Neural progenitor cell (in vitro differentiated cells): ENCODE measurements at regions not wholly inside any gene's neighbourhood (a gene's known extent, or its start where the extent isn't known, plus 50 kb on each side); places are given as distances from the start of the nearest gene placed in this dataset.

Experiments used
- DNase-seq: peaks from one replicate; pipeline ENCODE4 v3.0.0-alpha.2; 2016; ENCODE audit warnings: low spot score
- H2AFZ ChIP-seq: fragments of 200-600 bp; sonication (generic); replicated peaks from 2 replicates; pipeline ENCODE4 v1.6.1; 2016; ENCODE audit warnings: antibody characterized with exemption
- H3F3A ChIP-seq: fragments of 200-600 bp; sonication (generic); 2 replicates; pipeline ENCODE4 v1.6.1; 2016; ENCODE audit warnings: antibody characterized with exemption, low read depth
- H3K27ac ChIP-seq: fragments of 200-600 bp; sonication (generic); 2 replicates; pipeline ENCODE4 v1.5.1; 2016; ENCODE audit warnings: mild to moderate bottlenecking
- H3K27me3 ChIP-seq: fragments of 200-600 bp; sonication (generic); 2 replicates; pipeline ENCODE4 v1.6.1; 2016; ENCODE audit warnings: mild to moderate bottlenecking, moderate library complexity
- H3K36me3 ChIP-seq: fragments of 200-600 bp; sonication (generic); 2 replicates; pipeline ENCODE4 v1.5.1; 2016
- H3K4me1 ChIP-seq: fragments of 200-600 bp; sonication (generic); 2 replicates; pipeline ENCODE4 v1.6.1; 2016; ENCODE audit warnings: mixed run types
- H3K4me2 ChIP-seq: fragments of 200-600 bp; sonication (generic); 2 replicates; pipeline ENCODE4 v1.6.1; 2016
- H3K4me3 ChIP-seq: fragments of 200-600 bp; sonication (generic); 2 replicates; pipeline ENCODE4 v1.5.1; 2016
- H3K79me2 ChIP-seq: fragments of 200-600 bp; sonication (generic); 2 replicates; pipeline ENCODE4 v1.6.1; 2016; ENCODE audit warnings: low read depth
- H3K9ac ChIP-seq: fragments of 200-600 bp; sonication (generic); 2 replicates; pipeline ENCODE4 v1.6.1; 2016
- H3K9me3 ChIP-seq: fragments of 200-600 bp; sonication (generic); 2 replicates; pipeline ENCODE4 v1.5.1; 2016; ENCODE audit warnings: low read depth
- H4K20me1 ChIP-seq: fragments of 200-600 bp; sonication (generic); 2 replicates; pipeline ENCODE4 v1.6.1; 2016; ENCODE audit warnings: low read depth
- H3K27ac Mint-ChIP-seq: 3 replicates; pipeline ENCODE4 v1.8.0; 2021; ENCODE audit warnings: mixed read lengths
- H3K27me3 Mint-ChIP-seq: 2 replicates; pipeline ENCODE4 v1.8.0; 2022; ENCODE audit warnings: low read depth, mild to moderate bottlenecking, inconsistent platforms, moderate library complexity, mixed read lengths; ENCODE audit not compliant: insufficient read depth
- H3K36me3 Mint-ChIP-seq: 3 replicates; pipeline ENCODE4 v1.8.0; 2021; ENCODE audit warnings: mixed read lengths
- H3K4me1 Mint-ChIP-seq: 3 replicates; pipeline ENCODE4 v1.8.0; 2021; ENCODE audit warnings: mixed read lengths
- H3K4me3 Mint-ChIP-seq: 3 replicates; pipeline ENCODE4 v1.8.0; 2021; ENCODE audit warnings: mild to moderate bottlenecking, moderate library complexity, mixed read lengths
- H3K9me3 Mint-ChIP-seq: 3 replicates; pipeline ENCODE4 v1.8.0; 2020; ENCODE audit warnings: mixed read lengths
- EZH2 ChIP-seq: fragments of 200-600 bp; sonication (generic); IDR thresholded peaks from 2 replicates; pipeline ENCODE4 v1.6.1; 2017; ENCODE audit warnings: antibody characterized with exemption, mild to moderate bottlenecking, moderate library complexity
- EZH2phosphoT487 ChIP-seq: fragments of 200-600 bp; sonication (generic); IDR thresholded peaks from 2 replicates; pipeline ENCODE4 v1.6.1; 2017; ENCODE audit warnings: antibody characterized with exemption
- TF ChIP-seq, protein P1 (sequence below): fragments of 200-600 bp; sonication (generic); IDR thresholded peaks from 2 replicates; pipeline ENCODE4 v1.5.1; 2017; ENCODE audit warnings: antibody characterized with exemption, mild to moderate bottlenecking

- Histone ChIP-seq H3F3A (no peaks in the 10 kb centered on the region), H3K27me3 (peaks cover 83% of the 10 kb centered on the region), H3K4me3 (peak overlapping the region; percentile 52), H3K9ac (no peak overlapping the region), H3K36me3 (no peaks in the 10 kb centered on the region), H3K9me3 (no peaks in the 10 kb centered on the region), H3K4me2 (peak overlapping the region; percentile 80), H3K79me2 (no peaks in the 10 kb centered on the region), H3K27ac (no peak overlapping the region), H4K20me1 (peaks cover 6% of the 10 kb centered on the region), H3K4me1 (peaks cover 13% of the 10 kb centered on the region), H2AFZ (no peak overlapping the region)
- Mint-ChIP-seq H3K4me1 (peaks cover 8% of the 10 kb centered on the region), H3K4me3 (no peak overlapping the region), H3K27ac (no peak overlapping the region), H3K36me3 (no peaks in the 10 kb centered on the region), H3K9me3 (peaks cover 12% of the 10 kb centered on the region), H3K27me3 (peaks cover 53% of the 10 kb centered on the region)
- TF ChIP-seq, protein P1, sequence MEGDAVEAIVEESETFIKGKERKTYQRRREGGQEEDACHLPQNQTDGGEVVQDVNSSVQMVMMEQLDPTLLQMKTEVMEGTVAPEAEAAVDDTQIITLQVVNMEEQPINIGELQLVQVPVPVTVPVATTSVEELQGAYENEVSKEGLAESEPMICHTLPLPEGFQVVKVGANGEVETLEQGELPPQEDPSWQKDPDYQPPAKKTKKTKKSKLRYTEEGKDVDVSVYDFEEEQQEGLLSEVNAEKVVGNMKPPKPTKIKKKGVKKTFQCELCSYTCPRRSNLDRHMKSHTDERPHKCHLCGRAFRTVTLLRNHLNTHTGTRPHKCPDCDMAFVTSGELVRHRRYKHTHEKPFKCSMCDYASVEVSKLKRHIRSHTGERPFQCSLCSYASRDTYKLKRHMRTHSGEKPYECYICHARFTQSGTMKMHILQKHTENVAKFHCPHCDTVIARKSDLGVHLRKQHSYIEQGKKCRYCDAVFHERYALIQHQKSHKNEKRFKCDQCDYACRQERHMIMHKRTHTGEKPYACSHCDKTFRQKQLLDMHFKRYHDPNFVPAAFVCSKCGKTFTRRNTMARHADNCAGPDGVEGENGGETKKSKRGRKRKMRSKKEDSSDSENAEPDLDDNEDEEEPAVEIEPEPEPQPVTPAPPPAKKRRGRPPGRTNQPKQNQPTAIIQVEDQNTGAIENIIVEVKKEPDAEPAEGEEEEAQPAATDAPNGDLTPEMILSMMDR, result no peak
- peak; percentile 77 for TF ChIP-seq EZH2
- no peak for DNase-seq
Measured at GRCh38 chr4:3871881-3872833, 106.0 kb downstream of the ADRA2C start.

DNA sequence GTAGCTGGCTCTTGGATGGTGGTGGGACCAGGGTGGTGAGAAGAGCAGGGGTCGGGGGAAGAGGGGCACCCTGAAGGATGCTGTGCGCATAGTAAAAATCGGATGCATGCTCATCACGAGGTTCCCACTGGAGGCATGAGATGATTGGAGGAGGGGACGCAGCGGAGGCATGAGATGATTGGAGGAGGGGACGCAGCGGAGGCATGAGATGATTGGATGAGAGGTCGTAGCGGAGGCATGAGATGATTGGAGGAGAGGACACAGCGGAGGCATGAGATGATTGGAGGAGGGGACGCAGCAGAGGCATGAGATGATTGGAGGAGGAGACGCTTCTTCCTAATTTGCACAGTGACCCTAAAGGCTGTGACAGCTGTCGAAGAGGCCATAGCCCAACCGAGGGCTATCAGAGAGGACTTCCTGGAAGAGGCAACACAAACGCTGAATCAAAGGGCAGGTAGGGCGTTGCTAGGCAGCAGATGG, 106.7 kb downstream of the ADRA2C start:
- peaks cover 13% of the 10 kb centered on the region for H3K4me1 ChIP-seq
- H3K4me3 ChIP-seq, result no peak overlapping the region
- H3K36me3 Mint-ChIP-seq, result no peaks in the 10 kb centered on the region
- no peaks in the 10 kb centered on the region for H3F3A ChIP-seq
- TF ChIP-seq EZH2 (no peak), EZH2phosphoT487 (no peak)
- TF ChIP-seq, protein P1, result no peak
- H3K27ac ChIP-seq, result no peak overlapping the region
- no peaks in the 10 kb centered on the region for H3K79me2 ChIP-seq
- H3K27me3 ChIP-seq, result peaks cover 90% of the 10 kb centered on the region
- no peak overlapping the region for H3K9ac ChIP-seq
- H3K4me3 Mint-ChIP-seq, result peak overlapping the region; percentile 11
- no peaks in the 10 kb centered on the region for H3K36me3 ChIP-seq
- H2AFZ ChIP-seq, result no peak overlapping the region
- H3K4me1 Mint-ChIP-seq, result peaks cover 8% of the 10 kb centered on the region
- H3K9me3 ChIP-seq, result no peaks in the 10 kb centered on the region
- H4K20me1 ChIP-seq, result peaks cover 6% of the 10 kb centered on the region
- H3K27me3 Mint-ChIP-seq, result peaks cover 58% of the 10 kb centered on the region
- no peak overlapping the region for H3K4me2 ChIP-seq
- peak overlapping the region; percentile 1 for H3K27ac Mint-ChIP-seq
- no peak for DNase-seq
- peaks cover 18% of the 10 kb centered on the region for H3K9me3 Mint-ChIP-seq

DNA sequence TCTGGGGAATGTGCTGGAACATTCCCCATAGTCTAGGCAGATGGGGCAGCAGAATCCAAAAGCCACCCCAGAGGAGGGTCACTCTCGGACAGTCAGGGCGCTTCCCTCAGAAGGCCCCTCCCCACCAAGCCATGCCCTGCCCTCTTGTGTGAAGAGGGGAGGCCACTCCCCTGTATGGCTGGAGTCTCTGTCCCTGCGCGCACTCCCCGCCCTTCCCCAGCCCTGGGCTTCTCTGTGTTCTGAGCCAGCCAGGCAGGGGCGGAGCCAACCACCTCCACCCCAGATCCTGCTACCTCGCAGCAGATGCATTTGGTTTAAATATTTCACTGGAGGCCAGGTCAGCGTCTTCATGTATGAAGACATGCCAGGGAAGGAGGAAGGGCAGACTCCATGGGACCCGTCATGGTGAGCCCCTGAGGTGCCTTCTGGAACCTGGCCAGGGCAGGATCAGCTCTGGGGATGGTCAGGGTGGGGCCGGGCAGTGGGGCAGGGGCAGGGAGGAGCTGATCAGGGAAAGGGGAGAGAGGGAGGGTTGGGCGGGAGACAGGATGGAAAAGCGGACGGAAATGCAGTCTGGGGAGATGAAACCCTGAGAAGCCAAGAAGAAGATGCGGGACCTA, 107.3 kb downstream of the ADRA2C start:
- Mint-ChIP-seq H3K27me3 (peaks cover 56% of the 10 kb centered on the region), H3K27ac (no peak overlapping the region), H3K9me3 (peaks cover 21% of the 10 kb centered on the region), H3K36me3 (no peaks in the 10 kb centered on the region), H3K4me3 (no peak overlapping the region), H3K4me1 (peaks cover 8% of the 10 kb centered on the region)
- H3K27me3 ChIP-seq, result peaks cover 95% of the 10 kb centered on the region
- peaks cover 13% of the 10 kb centered on the region for H3K4me1 ChIP-seq
- DNase-seq, result peak; percentile 76
- TF ChIP-seq, protein P1, result no peak
- no peak for TF ChIP-seq EZH2
- no peak for TF ChIP-seq EZH2phosphoT487
- H3K79me2 ChIP-seq, result no peaks in the 10 kb centered on the region
- H3K4me2 ChIP-seq, result peak overlapping the region; percentile 66
- H3K9me3 ChIP-seq, result no peaks in the 10 kb centered on the region
- H3K4me3 ChIP-seq, result peak overlapping the region; percentile 11
- no peaks in the 10 kb centered on the region for H3K36me3 ChIP-seq
- H3K9ac ChIP-seq, result no peak overlapping the region
- peaks cover 4% of the 10 kb centered on the region for H4K20me1 ChIP-seq
- H3F3A ChIP-seq, result no peaks in the 10 kb centered on the region
- no peak overlapping the region for H3K27ac ChIP-seq
- no peak overlapping the region for H2AFZ ChIP-seq
